Left lobe of liver (tissue), 2 donors: ENCODE measurements at regions not wholly inside any gene's neighbourhood (a gene's known extent, or its start where the extent isn't known, plus 50 kb on each side); places are given as distances from the start of the nearest gene placed in this dataset.
A peak's percentile ranks its signal among the peaks of the same experiment; 100 is the strongest.

ENCODE experiments used
- ATAC-seq: fragments of 200-7000 bp; cut with Tn5 transposase; one replicate; pipeline ENCODE4 v1.9.1; 2020; ENCODE audit warnings: mild to moderate bottlenecking, moderate library complexity
- DNase-seq: peaks from one replicate; pipeline ENCODE4 v3.0.0-alpha.2; 2020; ENCODE audit warnings: low spot score
- donor health status: DM: no; HTN: no; CAD: no; lungs with moderate emphysema.
- donor health status: DM: no; HTN: yes; CAD: no.

- DNase-seq (no peak), ATAC-seq (no peak)
Observed at GRCh38 chr3:31244929-31245817, 287.6 kb upstream of the STT3B start.

GRCh38 chr3:31246293-31247062, 286.2 kb upstream of the STT3B start:
- ATAC-seq (no peak), DNase-seq (no peak)

DNA sequence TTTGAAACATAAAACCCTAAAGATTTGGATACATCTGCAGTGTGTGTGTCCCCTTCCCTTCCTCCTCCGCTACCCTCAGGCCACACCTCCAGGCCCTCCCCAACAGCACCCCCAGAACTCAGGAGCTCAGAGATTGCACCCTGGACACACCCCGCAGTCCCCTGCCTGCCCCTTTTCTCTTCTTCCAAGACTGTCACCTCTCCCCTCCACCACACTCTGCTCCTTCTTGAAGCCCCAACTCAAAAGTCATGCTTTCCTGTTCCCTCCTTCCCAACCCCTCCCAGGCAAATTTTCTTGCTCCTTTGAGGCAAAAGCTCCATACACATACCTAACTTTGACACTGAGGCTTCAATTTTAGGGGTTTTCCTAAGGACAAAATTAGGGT, 285.7 kb upstream of the STT3B start:
- DNase-seq = no peak

DNA sequence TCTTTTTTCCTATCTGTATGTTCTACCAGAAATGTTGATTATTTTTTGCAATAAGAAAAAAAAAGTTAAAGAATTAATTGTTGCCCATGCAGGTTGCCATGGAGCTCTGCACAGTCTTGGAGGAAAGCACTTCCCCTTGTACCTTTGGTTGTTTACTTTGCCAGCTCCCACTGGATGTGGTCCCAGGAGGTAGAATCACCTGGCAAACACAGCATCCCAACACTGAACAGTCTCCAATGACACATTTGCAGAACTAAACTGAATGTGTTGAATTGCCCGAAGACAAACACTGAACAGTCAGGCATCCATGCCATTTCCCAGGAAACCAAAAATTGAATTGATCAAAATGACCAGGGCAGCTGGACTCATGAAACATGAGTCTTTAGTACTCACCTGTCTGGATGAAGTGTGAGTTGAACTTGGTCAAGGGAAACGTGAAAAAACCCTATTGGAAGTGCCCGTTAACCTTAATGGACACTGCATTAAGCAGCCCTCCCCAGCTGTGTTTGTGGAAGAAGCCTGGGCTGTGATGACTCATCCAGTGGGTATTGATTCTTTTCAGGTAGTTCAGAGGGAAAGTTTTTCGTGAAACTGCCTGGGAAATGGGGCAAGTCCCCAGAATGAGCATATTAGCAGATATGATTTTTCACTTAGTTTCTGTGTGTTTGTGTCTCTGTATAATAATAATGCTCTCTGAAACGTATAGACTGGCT, 284.7 kb upstream of the STT3B start:
- peak; percentile 88 for ATAC-seq
- DNase-seq = no peak

More for the DNA sequence above, 285.7 kb upstream of the STT3B start:
- ATAC-seq = no peak

DNA sequence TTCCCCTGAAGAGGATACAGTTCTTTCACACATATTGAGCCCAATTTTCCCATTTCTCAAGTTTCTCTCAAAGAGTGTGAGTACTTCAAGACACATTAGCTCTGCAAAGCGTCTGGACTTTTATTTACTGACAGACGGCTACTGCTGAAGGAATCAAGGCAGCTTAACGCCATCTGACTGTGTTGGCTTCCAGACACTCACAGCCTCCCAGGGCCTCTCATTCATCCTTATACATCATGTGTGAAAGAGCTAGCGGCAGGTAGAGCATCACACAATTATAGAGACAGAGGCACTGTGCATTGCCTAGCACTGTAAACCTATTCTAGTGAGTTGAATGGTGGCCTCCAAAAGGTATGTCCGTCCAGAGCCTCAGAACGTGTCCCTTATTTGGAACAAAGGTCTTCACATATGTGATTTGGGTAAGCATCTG, 284.1 kb upstream of the STT3B start:
- no peak for DNase-seq
- no peak for ATAC-seq

GRCh38 chr3:31249545-31249944, 283.2 kb upstream of the STT3B start:
- ATAC-seq (no peak), DNase-seq (no peak)

GRCh38 chr3:31250116-31250777, 282.5 kb upstream of the STT3B start:
- ATAC-seq = no peak
- DNase-seq = no peak

DNA sequence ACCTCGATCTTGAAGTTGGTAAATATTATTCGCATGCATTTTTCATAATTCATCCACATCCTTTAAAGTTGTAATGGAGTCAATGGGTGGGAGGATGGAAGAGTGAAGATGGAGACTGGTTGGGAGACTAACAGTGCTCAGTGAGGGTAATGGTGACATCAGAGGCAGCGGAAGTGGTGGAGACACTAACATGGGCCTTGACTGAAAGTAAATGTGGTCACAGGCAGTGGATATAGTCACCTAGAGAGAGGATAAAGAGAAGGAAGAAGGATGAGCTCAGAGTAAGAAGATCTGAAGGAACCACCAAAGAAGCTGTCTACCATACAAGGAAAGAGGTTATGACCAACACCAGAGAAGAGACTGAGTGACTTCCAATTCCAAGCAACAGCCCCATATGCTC, 281.6 kb upstream of the STT3B start:
- ATAC-seq (no peak), DNase-seq (no peak)

DNA sequence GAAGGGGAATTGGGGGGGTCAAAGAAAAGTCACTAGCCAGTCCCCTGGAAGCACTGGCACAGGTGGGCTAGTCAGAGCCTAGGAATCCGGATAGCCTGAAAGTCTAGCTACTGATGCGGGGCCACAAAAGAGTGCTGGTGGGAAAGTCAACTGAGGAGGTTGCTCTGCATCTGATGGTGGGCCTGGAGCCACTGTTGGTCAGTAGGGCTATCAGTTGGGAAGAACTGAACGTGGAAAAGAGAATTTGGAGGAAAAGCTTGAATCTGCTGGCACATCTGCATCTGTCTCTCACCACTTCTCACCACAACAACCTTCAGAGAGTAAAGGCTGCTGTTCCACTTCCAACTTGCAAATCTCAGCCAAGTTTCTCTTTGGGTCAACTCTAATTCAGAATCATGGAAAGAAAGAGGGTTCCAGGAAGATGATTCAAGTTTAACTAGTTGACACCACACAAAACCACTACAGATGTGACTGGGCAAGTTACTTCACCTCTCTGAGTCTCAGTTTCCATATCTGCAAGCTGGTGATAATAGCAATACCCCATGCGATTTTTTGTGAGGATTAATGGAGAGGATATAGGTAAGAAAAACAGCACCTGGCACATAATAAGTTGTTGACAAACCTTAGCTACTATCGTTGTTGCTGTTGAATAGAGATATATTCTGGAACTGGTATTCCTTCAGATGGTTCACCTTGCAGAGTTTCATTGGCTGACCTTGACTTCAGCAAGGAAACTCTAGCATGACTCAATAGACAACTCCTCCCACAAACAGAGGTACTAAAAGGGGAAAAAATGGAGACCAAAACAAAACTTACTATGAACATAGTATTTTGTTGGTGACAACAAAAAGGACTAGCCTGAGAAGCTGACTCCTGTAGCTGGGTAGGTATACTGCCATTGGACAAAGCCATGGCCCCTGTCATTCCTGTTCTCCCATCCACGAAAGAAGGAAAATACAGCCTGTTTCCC, 280.2 kb upstream of the STT3B start:
- DNase-seq (no peak), ATAC-seq (no peak)

DNA sequence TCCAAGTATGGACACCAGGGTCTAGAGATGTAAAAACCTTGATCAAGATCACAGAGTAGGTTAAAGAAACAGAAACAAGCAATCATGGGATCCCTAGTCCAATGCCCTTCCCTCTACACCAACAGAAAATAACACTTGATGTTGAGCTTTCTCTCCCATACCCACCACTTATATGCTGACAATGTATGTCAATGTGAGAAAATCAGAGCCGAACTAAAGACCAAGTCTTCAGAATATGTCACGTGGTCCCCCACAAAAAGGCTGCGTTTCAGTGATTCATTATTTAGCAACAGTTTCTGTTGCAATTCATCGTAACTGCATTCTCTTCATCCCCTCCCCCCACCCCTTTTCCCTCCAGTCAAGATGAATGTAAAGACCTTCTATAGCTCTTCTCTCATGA, 278.9 kb upstream of the STT3B start:
- ATAC-seq (no peak), DNase-seq (no peak)

DNA sequence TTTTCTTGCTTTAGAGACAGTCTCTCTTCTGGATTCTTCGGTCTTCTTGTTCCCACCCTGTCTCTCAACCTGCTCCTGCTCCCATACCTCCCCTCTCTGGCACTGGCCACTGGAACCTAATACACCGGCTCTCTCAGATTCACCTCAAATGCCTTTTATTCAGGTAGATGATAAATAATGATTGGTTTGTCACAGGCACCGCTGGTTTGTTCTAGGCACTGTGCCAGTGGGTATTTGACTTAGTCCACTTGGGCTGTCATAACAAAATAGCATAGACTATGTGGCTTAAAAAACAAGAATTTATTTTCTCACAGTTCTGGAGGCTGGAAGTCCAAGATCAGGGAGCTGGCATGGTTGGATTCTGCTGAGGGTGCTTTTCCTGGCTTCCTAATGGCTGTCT, 278.2 kb upstream of the STT3B start:
- ATAC-seq (no peak), DNase-seq (no peak)

DNA sequence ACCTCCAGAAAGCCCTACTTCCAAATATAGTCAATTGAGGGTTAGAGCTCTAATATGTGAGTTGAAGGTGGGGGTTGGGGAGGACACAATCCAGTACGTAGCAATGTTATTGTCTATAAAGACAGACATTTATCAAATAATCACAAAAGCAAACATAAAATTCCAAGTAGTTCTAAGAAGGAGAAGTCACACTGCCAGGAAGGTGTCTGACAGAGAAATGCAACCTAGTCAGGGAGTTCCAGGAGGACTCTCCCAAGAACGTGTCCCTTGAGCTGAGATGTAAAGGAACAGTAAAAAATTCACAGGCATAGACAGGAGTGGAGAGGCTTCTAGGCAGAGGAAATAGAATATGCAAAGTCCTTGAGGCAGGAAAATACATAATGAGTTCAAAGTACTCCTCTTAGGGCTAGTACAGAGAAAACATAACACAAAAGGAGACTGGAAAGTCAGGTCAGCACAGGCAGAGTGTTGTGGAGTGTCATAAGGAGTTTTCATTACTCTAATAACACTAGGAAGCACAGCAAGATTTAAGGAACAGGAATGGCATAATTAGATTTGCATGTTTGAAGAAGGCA, 277.6 kb upstream of the STT3B start:
- DNase-seq = no peak
- ATAC-seq = no peak

DNA sequence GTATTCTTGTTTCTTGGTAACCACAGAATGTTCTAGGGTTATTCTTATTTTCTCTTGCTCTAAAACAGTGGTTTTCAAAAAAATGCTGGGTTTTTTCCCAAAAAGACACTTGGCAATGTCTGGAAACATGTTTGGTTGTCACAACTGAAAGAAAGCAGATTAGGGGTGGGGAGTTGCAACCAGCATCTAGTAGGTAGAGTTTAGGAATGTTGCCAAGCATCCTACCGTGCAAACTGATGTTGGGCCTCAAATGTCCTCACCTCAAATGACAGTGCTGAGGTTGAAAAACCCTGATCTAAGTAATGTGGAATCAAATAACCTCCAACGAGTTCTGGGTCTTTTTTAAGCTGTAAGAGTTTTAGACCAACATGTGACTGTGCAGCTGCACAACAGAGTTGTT, 270.5 kb upstream of the STT3B start:
- DNase-seq (no peak), ATAC-seq (no peak)

GRCh38 chr3:31263897-31264296, 268.8 kb upstream of the STT3B start:
- ATAC-seq (no peak), DNase-seq (no peak)

- DNase-seq = no peak
Observed at GRCh38 chr3:31265646-31266428, 266.9 kb upstream of the STT3B start.

DNA sequence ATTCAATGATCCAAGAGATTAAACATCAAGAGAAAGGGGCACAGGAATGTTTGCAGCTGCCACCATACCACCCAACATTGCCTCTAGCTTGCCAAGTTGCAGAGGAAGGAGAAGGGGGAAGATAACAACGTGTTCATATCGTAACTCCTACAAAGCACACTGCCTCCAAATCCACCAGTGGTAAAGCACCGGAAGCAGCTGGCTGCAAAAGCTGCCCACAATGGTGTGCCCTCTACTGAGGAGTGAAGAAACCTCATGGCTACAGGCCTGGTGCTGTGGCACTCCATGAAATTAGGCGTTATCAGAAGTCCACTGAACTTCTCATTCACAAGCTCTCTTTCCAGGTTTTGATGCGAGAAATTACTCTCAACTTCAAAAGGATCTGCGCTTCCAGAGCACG, 263.9 kb upstream of the STT3B start:
- ATAC-seq (no peak), DNase-seq (no peak)

More at GRCh38 chr3:31265646-31266428, 266.9 kb upstream of the STT3B start:
- no peak for ATAC-seq

DNA sequence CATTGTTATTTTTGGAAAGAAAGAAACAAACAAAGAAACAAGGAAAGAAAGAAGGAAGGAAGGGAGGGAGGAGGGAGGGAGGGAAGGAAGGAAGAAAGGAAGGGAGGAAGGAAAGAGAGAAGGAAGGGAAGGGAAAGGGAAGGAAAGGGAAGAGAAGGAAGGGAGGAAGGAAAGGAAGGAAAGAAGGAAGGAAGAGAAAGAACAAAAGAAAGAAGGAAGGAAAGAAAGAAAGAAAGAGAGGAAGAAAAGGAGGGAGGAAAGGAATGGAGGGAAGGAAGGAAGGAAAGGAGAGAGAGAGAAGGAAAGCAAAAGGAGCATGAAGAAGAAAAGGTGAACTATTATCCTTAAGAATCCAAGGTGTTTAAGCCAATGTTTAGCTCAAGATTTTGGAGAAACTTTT, 262.7 kb upstream of the STT3B start:
- DNase-seq (no peak), ATAC-seq (no peak)

- DNase-seq (no peak), ATAC-seq (peak; percentile 15)
Observed at GRCh38 chr3:31274326-31275024, 258.2 kb upstream of the STT3B start.
